ENCODE measurements at regions not wholly inside any gene's neighbourhood (a gene's known extent, or its start where the extent isn't known, plus 50 kb on each side); places are given as distances from the start of the nearest gene placed in this dataset.

- TF ChIP-seq POLR2A (IDR thresholded peaks at IDR 0.05; ENCODE audit: low read depth, low read length) (no peak), SPI1 (IDR thresholded peaks at IDR 0.05; ENCODE audit: low read depth, low read length) (no peak), TAF1 (IDR thresholded peaks at IDR 0.05; ENCODE audit: low read depth, low read length) (no peak), POLR2AphosphoS5 (IDR thresholded peaks at IDR 0.05; ENCODE audit: low read depth, low read length) (no peak)
These were observed 122.5 kb upstream of the BTBD3 start for GRCh38 chr20:11795071-11795615.
